ENCODE measurements at regions not wholly inside any gene's neighbourhood (a gene's known extent, or its start where the extent isn't known, plus 50 kb on each side); places are given as distances from the start of the nearest gene placed in this dataset.
"Not testable (repeated sequence)": the region's sequence is repeated elsewhere in the genome, so short reads cannot be mapped to it uniquely, and the experiment has no call there.

- Histone ChIP-seq H2AK5ac (ENCODE audit: low read length, severe bottlenecking) (no peak overlapping the region), H2BK5ac (ENCODE audit: low read depth, low read length, poor library complexity, severe bottlenecking) (no peak overlapping the region), H3K18ac (ENCODE audit: low read depth in 1 of 2, low read length in 2 of 2) (no peak overlapping the region), H3K36me3 (ENCODE audit: control insufficient read depth in 1 of 2, insufficient read depth in 2 of 2, low read depth in 1 of 2, low read length in 2 of 2) (no peaks in the 10 kb centered on the region), H3K79me1 (replicated peaks; ENCODE audit: low read length, poor library complexity, severe bottlenecking) (no peaks in the 10 kb centered on the region), H2BK120ac (ENCODE audit: low read depth, low read length) (no peak overlapping the region), H2BK12ac (ENCODE audit: low read length in 2 of 2) (no peak overlapping the region), H3K23ac (ENCODE audit: low read length in 2 of 2) (no peak overlapping the region), H3K27me3 (ENCODE audit: control insufficient read depth in 1 of 2, insufficient read depth in 1 of 2, low read length in 2 of 2) (no peaks in the 10 kb centered on the region), H3K14ac (ENCODE audit: low read length in 2 of 2) (no peak overlapping the region), H3K4me1 (ENCODE audit: control insufficient read depth, insufficient read depth, low read depth, low read length) (peaks cover 1% of the 10 kb centered on the region), H3K4me3 (ENCODE audit: insufficient read depth in 1 of 2, low read depth in 1 of 2, low read length in 2 of 2) (no peak overlapping the region), H3K4me2 (ENCODE audit: low read length, poor library complexity, severe bottlenecking) (no peak overlapping the region), H2BK15ac (ENCODE audit: low read depth, poor library complexity, severe bottlenecking) (no peak overlapping the region), H3K4ac (ENCODE audit: low read depth in 1 of 2, low read length in 2 of 2) (no peak overlapping the region), H3K9ac (ENCODE audit: low read length) (no peak overlapping the region), H3K9me3 (ENCODE audit: control insufficient read depth, low read length) (no peaks in the 10 kb centered on the region), H2AFZ (ENCODE audit: low read depth, low read length) (no peak overlapping the region), H4K8ac (ENCODE audit: low read length) (no peak overlapping the region), H3K27ac (ENCODE audit: low read length, poor library complexity, severe bottlenecking) (no peak overlapping the region), H4K91ac (ENCODE audit: low read length) (no peak overlapping the region)
- 94% methylated on average over 2 of the region's 2 CpGs for WGBS
- no peak for DNase-seq
Measured at GRCh38 chr10:77724820-77725219, 87.2 kb upstream of the KCNMA1 start.

GRCh38 chr10:77723376-77723775 is 85.8 kb upstream of the KCNMA1 start:
- H2BK5ac ChIP-seq (ENCODE audit: low read depth, low read length, poor library complexity, severe bottlenecking): no peak overlapping the region
- no peak overlapping the region for H3K4me2 ChIP-seq (ENCODE audit: low read length, poor library complexity, severe bottlenecking)
- H2AFZ ChIP-seq (ENCODE audit: low read depth, low read length): no peak overlapping the region
- no peak overlapping the region for H4K8ac ChIP-seq (ENCODE audit: low read length)
- no peak overlapping the region for H3K4me3 ChIP-seq (ENCODE audit: insufficient read depth in 1 of 2, low read depth in 1 of 2, low read length in 2 of 2)
- peaks cover 1% of the 10 kb centered on the region for H3K4me1 ChIP-seq (ENCODE audit: control insufficient read depth, insufficient read depth, low read depth, low read length)
- H2BK12ac ChIP-seq (ENCODE audit: low read length in 2 of 2): no peak overlapping the region
- no peak overlapping the region for H3K23ac ChIP-seq (ENCODE audit: low read length in 2 of 2)
- H3K4ac ChIP-seq (ENCODE audit: low read depth in 1 of 2, low read length in 2 of 2): no peak overlapping the region
- no peak overlapping the region for H2AK5ac ChIP-seq (ENCODE audit: low read length, severe bottlenecking)
- no peak overlapping the region for H4K91ac ChIP-seq (ENCODE audit: low read length)
- H3K27ac ChIP-seq (ENCODE audit: low read length, poor library complexity, severe bottlenecking): no peak overlapping the region
- no peak overlapping the region for H2BK15ac ChIP-seq (ENCODE audit: low read depth, poor library complexity, severe bottlenecking)
- WGBS: 79% methylated on average over 4 of the region's 5 CpGs
- H3K14ac ChIP-seq (ENCODE audit: low read length in 2 of 2): no peak overlapping the region
- no peak overlapping the region for H2BK120ac ChIP-seq (ENCODE audit: low read depth, low read length)
- H3K79me1 ChIP-seq (replicated peaks; ENCODE audit: low read length, poor library complexity, severe bottlenecking): no peaks in the 10 kb centered on the region
- no peaks in the 10 kb centered on the region for H3K27me3 ChIP-seq (ENCODE audit: control insufficient read depth in 1 of 2, insufficient read depth in 1 of 2, low read length in 2 of 2)
- DNase-seq: no peak
- H3K9ac ChIP-seq (ENCODE audit: low read length): no peak overlapping the region
- no peaks in the 10 kb centered on the region for H3K36me3 ChIP-seq (ENCODE audit: control insufficient read depth in 1 of 2, insufficient read depth in 2 of 2, low read depth in 1 of 2, low read length in 2 of 2)
- no peak overlapping the region for H3K18ac ChIP-seq (ENCODE audit: low read depth in 1 of 2, low read length in 2 of 2)
- no peaks in the 10 kb centered on the region for H3K9me3 ChIP-seq (ENCODE audit: control insufficient read depth, low read length)

- H2BK12ac ChIP-seq (ENCODE audit: low read length in 2 of 2); H4K91ac ChIP-seq (ENCODE audit: low read length); H3K27ac ChIP-seq (ENCODE audit: low read length, poor library complexity, severe bottlenecking); H3K4me2 ChIP-seq (ENCODE audit: low read length, poor library complexity, severe bottlenecking); H3K4me1 ChIP-seq (ENCODE audit: control insufficient read depth, insufficient read depth, low read depth, low read length); H2BK120ac ChIP-seq (ENCODE audit: low read depth, low read length); H3K23ac ChIP-seq (ENCODE audit: low read length in 2 of 2); H3K36me3 ChIP-seq (ENCODE audit: control insufficient read depth in 1 of 2, insufficient read depth in 2 of 2, low read depth in 1 of 2, low read length in 2 of 2); H3K9ac ChIP-seq (ENCODE audit: low read length); H3K4me3 ChIP-seq (ENCODE audit: insufficient read depth in 1 of 2, low read depth in 1 of 2, low read length in 2 of 2); H3K18ac ChIP-seq (ENCODE audit: low read depth in 1 of 2, low read length in 2 of 2); H2AK5ac ChIP-seq (ENCODE audit: low read length, severe bottlenecking); H3K27me3 ChIP-seq (ENCODE audit: control insufficient read depth in 1 of 2, insufficient read depth in 1 of 2, low read length in 2 of 2); H3K4ac ChIP-seq (ENCODE audit: low read depth in 1 of 2, low read length in 2 of 2); H2BK15ac ChIP-seq (ENCODE audit: low read depth, poor library complexity, severe bottlenecking); H2AFZ ChIP-seq (ENCODE audit: low read depth, low read length); H4K8ac ChIP-seq (ENCODE audit: low read length); H3K14ac ChIP-seq (ENCODE audit: low read length in 2 of 2); H2BK5ac ChIP-seq (ENCODE audit: low read depth, low read length, poor library complexity, severe bottlenecking); H3K79me1 ChIP-seq (replicated peaks; ENCODE audit: low read length, poor library complexity, severe bottlenecking); H3K9me3 ChIP-seq (ENCODE audit: control insufficient read depth, low read length): not testable (repeated sequence)
- 29% methylated on average over 3 of the region's 3 CpGs for WGBS
- DNase-seq: peak; percentile 54
Measured at GRCh38 chr10:77722956-77723355, 85.3 kb upstream of the KCNMA1 start.

DNA sequence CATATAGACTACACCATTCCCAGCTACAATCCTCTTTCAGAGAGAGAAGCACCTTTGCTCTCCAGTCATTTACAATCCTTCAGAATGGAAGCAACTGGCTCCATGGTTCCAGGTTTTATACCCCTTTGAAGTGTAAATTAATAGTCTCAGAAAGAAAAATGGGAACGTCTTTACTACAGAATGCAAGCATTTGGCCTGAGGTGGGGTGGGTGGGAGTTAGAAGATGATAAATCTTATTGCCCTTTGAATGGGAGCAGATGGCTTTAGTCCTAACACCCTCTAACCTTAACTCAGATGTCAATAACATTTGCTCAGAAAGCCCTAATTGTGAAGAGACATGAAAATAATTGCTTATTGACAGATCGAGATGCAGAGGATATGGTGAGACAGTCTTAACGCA is 84.2 kb upstream of the KCNMA1 start:
- no peak for DNase-seq
- H4K91ac ChIP-seq (ENCODE audit: low read length): no peak overlapping the region
- H3K4me3 ChIP-seq (ENCODE audit: insufficient read depth in 1 of 2, low read depth in 1 of 2, low read length in 2 of 2): no peak overlapping the region
- H4K8ac ChIP-seq (ENCODE audit: low read length): no peak overlapping the region
- H3K27ac ChIP-seq (ENCODE audit: low read length, poor library complexity, severe bottlenecking): no peak overlapping the region
- no peak overlapping the region for H3K14ac ChIP-seq (ENCODE audit: low read length in 2 of 2)
- no peaks in the 10 kb centered on the region for H3K36me3 ChIP-seq (ENCODE audit: control insufficient read depth in 1 of 2, insufficient read depth in 2 of 2, low read depth in 1 of 2, low read length in 2 of 2)
- H3K27me3 ChIP-seq (ENCODE audit: control insufficient read depth in 1 of 2, insufficient read depth in 1 of 2, low read length in 2 of 2): no peaks in the 10 kb centered on the region
- H3K9me3 ChIP-seq (ENCODE audit: control insufficient read depth, low read length): no peaks in the 10 kb centered on the region
- H3K18ac ChIP-seq (ENCODE audit: low read depth in 1 of 2, low read length in 2 of 2): no peak overlapping the region
- no peak overlapping the region for H2BK12ac ChIP-seq (ENCODE audit: low read length in 2 of 2)
- H2AFZ ChIP-seq (ENCODE audit: low read depth, low read length): no peak overlapping the region
- no peak overlapping the region for H2BK5ac ChIP-seq (ENCODE audit: low read depth, low read length, poor library complexity, severe bottlenecking)
- WGBS: 88% methylated on average over 3 of the region's 3 CpGs
- no peak overlapping the region for H2BK120ac ChIP-seq (ENCODE audit: low read depth, low read length)
- no peaks in the 10 kb centered on the region for H3K79me1 ChIP-seq (replicated peaks; ENCODE audit: low read length, poor library complexity, severe bottlenecking)
- peaks cover 1% of the 10 kb centered on the region for H3K4me1 ChIP-seq (ENCODE audit: control insufficient read depth, insufficient read depth, low read depth, low read length)
- H2BK15ac ChIP-seq (ENCODE audit: low read depth, poor library complexity, severe bottlenecking): no peak overlapping the region
- no peak overlapping the region for H3K23ac ChIP-seq (ENCODE audit: low read length in 2 of 2)
- H3K4me2 ChIP-seq (ENCODE audit: low read length, poor library complexity, severe bottlenecking): no peak overlapping the region
- H3K9ac ChIP-seq (ENCODE audit: low read length): no peak overlapping the region
- no peak overlapping the region for H3K4ac ChIP-seq (ENCODE audit: low read depth in 1 of 2, low read length in 2 of 2)
- no peak overlapping the region for H2AK5ac ChIP-seq (ENCODE audit: low read length, severe bottlenecking)

Data from mesenchymal stem cell (in vitro differentiated cells and primary cell).